Pancreas (tissue), 10 donors: ENCODE measurements at regions not wholly inside any gene's neighbourhood (a gene's known extent, or its start where the extent isn't known, plus 50 kb on each side); places are given as distances from the start of the nearest gene placed in this dataset.

Experiments used
- ATAC-seq, 4 donors: fragments of 200-7000 bp; cut with Tn5 transposase; one replicate each; pipeline versions ENCODE4 v1.8.0 to v1.9.1; 2020; ENCODE audit warnings: mild to moderate bottlenecking in 4 of 4, moderate library complexity in 4 of 4
- DNase-seq, 6 donors: peaks; one replicate each; pipeline ENCODE4 v3.0.0-alpha.2; 2020
- FAIRE-seq: peaks from 2 replicates; lab custom pipeline; 2012; peaks lifted over from hg19 to GRCh38; lab: Jason Lieb, UNC
- H3K27ac ChIP-seq, 4 donors: fragments of 200-600 bp; sonication (generic); 1 replicate in 3 of 4; 2 replicates in 1 of 4; pipeline versions ENCODE4 v1.5.0 to v1.8.0; 2020
- H3K27me3 ChIP-seq, 4 donors: fragments of 200-600 bp; one replicate each; pipeline ENCODE4 v1.8.0; 2021
- H3K36me3 ChIP-seq, 3 donors: fragments of 200-600 bp; sonication (generic) in 1 of 3; one replicate each; pipeline versions ENCODE4 v1.5.0 to v1.8.0; 2020 to 2021
- H3K4me1 ChIP-seq, 3 donors: fragments of 200-600 bp; one replicate each; pipeline ENCODE4 v1.8.0; 2021
- H3K4me3 ChIP-seq, 4 donors: fragments of 200-600 bp; sonication (generic) in 2 of 4; one replicate each; pipeline versions ENCODE4 v1.5.0 to v1.8.0; 2020 to 2021
- H3K9me3 ChIP-seq, 4 donors: fragments of 200-600 bp; one replicate each; pipeline ENCODE4 v1.8.0; 2021
- CTCF ChIP-seq, 4 donors: fragments of 200-600 bp; sonication (generic) in 3 of 4; IDR thresholded peaks; one replicate each; pipeline versions ENCODE4 v1.5.0 to v1.8.0; 2021; ENCODE audit warnings: antibody characterized with exemption in 4 of 4
- WGBS, 2 donors: extraction: QIAGEN DNeasy Blood & Tissue Kit; methylation state at CpG; one replicate each; pipeline ENCODE4 v1.1.7; 2013; 5-methylcytosine and 5-hydroxymethylcytosine counted together
- intact Hi-C, 3 donors: fragments of 100-400 bp; cut with DNase I; formaldehyde crosslinking; loops; one replicate each; pipeline versions ENCODE4 v1.11.1 to v1.14.2; 2022
- donor health status: healthy with polysubstance abuse.
- donor health status: DM: no; HTN: no; CAD: no; lungs with moderate emphysema.
- donor health status: DM: no; HTN: no; CAD: no.
- donor health status: control.
- donor health status: control.
- donor health status: Bipolar disorder and iron deficiency.
- donor health status: DM: yes; HTN: yes; CAD: no.
- donor health status: DM: no; HTN: no; CAD: no.
- donor health status: DM: no; HTN: no; CAD: no.
- donor health status: DM: yes; HTN: yes; CAD: no.

GRCh38 chr1:54465351-54465811 lies 59.2 kb upstream of the SSBP3 start:
- WGBS, 2 donors: 65 to 67% methylated on average over 5 of the region's 5 CpGs
- no peaks in the 10 kb centered on the region for H3K9me3 ChIP-seq
- TF ChIP-seq CTCF (IDR thresholded peaks at IDR 0.05): no peak
- H3K4me3 ChIP-seq: no peak overlapping the region
- H3K36me3 ChIP-seq: no peaks in the 10 kb centered on the region
- DNase-seq: peak in 1 of 6 donors; percentile 36
- no peak for FAIRE-seq
- H3K4me1 ChIP-seq: peaks cover 0 to 3% (median 0%) of the 10 kb centered on the region in 3 donors
- intact Hi-C loops: no loop called here
- ATAC-seq: peak in 1 of 4 donors; percentile 14
- H3K27ac ChIP-seq: no peak overlapping the region
- no peaks in the 10 kb centered on the region for H3K27me3 ChIP-seq

- WGBS, 2 donors: 76 to 78% methylated on average over 9 of the region's 9 CpGs
- DNase-seq (peak in 1 of 6 donors; percentile 52), FAIRE-seq (no peak), ATAC-seq (peak; percentile 40 to 79 (median 63))
- Histone ChIP-seq H3K36me3 (no peaks in the 10 kb centered on the region), H3K4me1 (peaks cover 0 to 3% (median 0%) of the 10 kb centered on the region in 3 donors), H3K27me3 (no peaks in the 10 kb centered on the region), H3K4me3 (no peak overlapping the region), H3K27ac (no peak overlapping the region), H3K9me3 (no peaks in the 10 kb centered on the region)
- intact Hi-C loops: no loop called here
- no peak for TF ChIP-seq CTCF (IDR thresholded peaks at IDR 0.05)
These were observed 58.4 kb upstream of the SSBP3 start for GRCh38 chr1:54464477-54465146.

DNA sequence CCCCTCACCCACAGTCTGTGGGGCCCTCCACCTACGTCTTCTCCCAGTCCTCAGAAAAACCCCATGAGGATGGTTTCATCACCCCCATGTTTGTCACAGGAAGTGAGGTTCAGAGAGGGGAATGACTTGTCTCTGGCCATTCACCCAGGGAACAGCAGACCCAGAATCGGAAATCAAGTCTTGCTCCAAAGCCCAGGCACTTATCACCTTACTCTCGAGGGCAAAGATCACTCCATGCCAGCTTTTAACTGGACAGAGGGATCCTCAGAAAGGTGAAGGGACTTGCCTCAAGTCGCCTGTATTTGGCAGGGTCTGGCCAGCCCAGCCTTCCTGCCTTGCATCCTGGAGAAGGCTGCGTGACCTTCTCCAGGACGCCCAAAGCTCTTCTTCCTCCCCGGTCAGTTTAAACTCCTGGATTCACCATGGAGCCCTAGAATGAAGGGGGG lies 57.9 kb upstream of the SSBP3 start:
- TF ChIP-seq CTCF (IDR thresholded peaks at IDR 0.05): no peak
- ATAC-seq (no peak), FAIRE-seq (no peak), DNase-seq (no peak)
- Histone ChIP-seq H3K4me1 (peaks cover 0 to 3% (median 0%) of the 10 kb centered on the region in 3 donors), H3K36me3 (no peaks in the 10 kb centered on the region), H3K27ac (no peak overlapping the region), H3K9me3 (no peaks in the 10 kb centered on the region), H3K27me3 (no peaks in the 10 kb centered on the region), H3K4me3 (no peak overlapping the region)
- intact Hi-C loops: no loop called here
- WGBS, 2 donors: 79 to 82% methylated on average over 7 of the region's 7 CpGs

DNA sequence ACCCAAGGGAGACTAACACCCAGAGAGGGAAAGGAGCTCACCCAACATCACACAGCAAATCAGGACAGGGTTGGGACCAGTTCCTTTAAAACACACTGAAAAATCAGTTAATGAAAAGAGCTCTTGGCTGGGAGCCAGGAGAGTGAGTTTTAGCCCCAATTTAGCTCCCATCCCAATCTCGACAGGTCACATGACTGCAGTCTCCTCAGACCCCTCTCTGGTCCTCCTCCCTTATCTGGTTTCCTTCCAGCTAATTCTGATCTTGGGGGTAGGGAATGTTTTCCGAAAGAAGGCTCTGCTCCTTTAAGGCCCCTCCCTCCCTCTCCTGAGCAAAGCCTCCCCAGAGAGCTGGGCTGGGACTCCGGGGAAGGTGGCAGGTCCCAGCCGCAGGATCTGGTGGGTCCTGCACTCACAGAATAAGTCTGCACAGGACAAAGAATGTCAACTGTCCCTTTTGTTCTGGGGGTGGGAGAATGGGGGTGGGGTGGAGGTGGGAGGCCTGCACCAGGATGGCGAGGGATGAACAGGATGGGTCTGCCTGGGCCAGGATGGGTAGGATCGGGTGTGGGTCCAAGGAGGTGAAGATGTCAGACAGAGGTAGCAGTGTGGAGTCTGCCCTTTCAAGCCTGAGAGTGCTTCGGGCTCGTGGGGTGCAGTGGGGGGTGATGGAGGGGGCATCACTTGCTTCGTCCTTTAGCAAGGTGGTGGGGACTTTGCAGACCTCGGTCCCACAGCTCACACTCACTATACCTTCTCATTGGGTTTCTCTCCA lies 57.3 kb upstream of the SSBP3 start:
- no peak overlapping the region for H3K4me3 ChIP-seq
- no peak overlapping the region for H3K27ac ChIP-seq
- no peaks in the 10 kb centered on the region for H3K36me3 ChIP-seq
- peak in 1 of 6 donors; percentile 25 for DNase-seq
- FAIRE-seq: no peak
- no peak for ATAC-seq
- peaks cover 0 to 3% (median 0%) of the 10 kb centered on the region in 3 donors for H3K4me1 ChIP-seq
- no peak for TF ChIP-seq CTCF (IDR thresholded peaks at IDR 0.05)
- intact Hi-C loops: no loop called here
- no peaks in the 10 kb centered on the region for H3K9me3 ChIP-seq
- H3K27me3 ChIP-seq: no peaks in the 10 kb centered on the region
- whole genome bisulfite sequencing, 2 donors: 63 to 66% methylated on average over 10 of the region's 10 CpGs
